ENCODE measurements at regions not wholly inside any gene's neighbourhood (a gene's known extent, or its start where the extent isn't known, plus 50 kb on each side); places are given as distances from the start of the nearest gene placed in this dataset.

- Mint-ChIP-seq H3K9me3 (peaks cover 3% of the 10 kb centered on the region), H3K4me1 (ENCODE audit: low read depth) (no peaks in the 10 kb centered on the region), H3K36me3 (ENCODE audit: insufficient read depth) (no peaks in the 10 kb centered on the region), H3K4me3 (no peak overlapping the region), H3K27me3 (ENCODE audit: low read depth) (peaks cover 4% of the 10 kb centered on the region)
- ATAC-seq (no peak), DNase-seq (no peak)
Measured at GRCh38 chr10:124279298-124279697, 139.4 kb downstream of the OAT start.

- H3K4me1 Mint-ChIP-seq (ENCODE audit: low read depth) = no peaks in the 10 kb centered on the region
- no peak overlapping the region for H3K4me3 Mint-ChIP-seq
- H3K9me3 Mint-ChIP-seq = peaks cover 8% of the 10 kb centered on the region
- no peak for ATAC-seq
- peaks cover 4% of the 10 kb centered on the region for H3K27me3 Mint-ChIP-seq (ENCODE audit: low read depth)
- no peaks in the 10 kb centered on the region for H3K36me3 Mint-ChIP-seq (ENCODE audit: insufficient read depth)
- no peak for DNase-seq
Measured at GRCh38 chr10:124278356-124278755, 140.4 kb downstream of the OAT start.

- ATAC-seq (no peak), DNase-seq (no peak)
- H3K36me3 Mint-ChIP-seq (ENCODE audit: insufficient read depth) = no peaks in the 10 kb centered on the region
- no peak overlapping the region for H3K4me3 Mint-ChIP-seq
- H3K27me3 Mint-ChIP-seq (ENCODE audit: low read depth) = peaks cover 15% of the 10 kb centered on the region
- no peaks in the 10 kb centered on the region for H3K4me1 Mint-ChIP-seq (ENCODE audit: low read depth)
- peaks cover 27% of the 10 kb centered on the region for H3K9me3 Mint-ChIP-seq
Measured at GRCh38 chr10:124273141-124273540, 145.6 kb downstream of the OAT start.

- ATAC-seq = no peak
- Mint-ChIP-seq H3K9me3 (peaks cover 27% of the 10 kb centered on the region), H3K36me3 (ENCODE audit: insufficient read depth) (no peaks in the 10 kb centered on the region), H3K4me3 (no peak overlapping the region), H3K4me1 (ENCODE audit: low read depth) (no peaks in the 10 kb centered on the region), H3K27me3 (ENCODE audit: low read depth) (peaks cover 11% of the 10 kb centered on the region)
- no peak for DNase-seq
Measured at GRCh38 chr10:124271676-124272075, 147.0 kb downstream of the OAT start.

- peaks cover 27% of the 10 kb centered on the region for H3K9me3 Mint-ChIP-seq
- ATAC-seq (no peak), DNase-seq (no peak)
- H3K4me3 Mint-ChIP-seq = no peak overlapping the region
- peaks cover 12% of the 10 kb centered on the region for H3K27me3 Mint-ChIP-seq (ENCODE audit: low read depth)
- H3K4me1 Mint-ChIP-seq (ENCODE audit: low read depth) = no peaks in the 10 kb centered on the region
- H3K36me3 Mint-ChIP-seq (ENCODE audit: insufficient read depth) = no peaks in the 10 kb centered on the region
Measured at GRCh38 chr10:124270530-124271327, 148.0 kb downstream of the OAT start.

GRCh38 chr10:124268976-124269375, 149.7 kb downstream of the OAT start:
- H3K4me3 Mint-ChIP-seq = no peak overlapping the region
- no peaks in the 10 kb centered on the region for H3K4me1 Mint-ChIP-seq (ENCODE audit: low read depth)
- peaks cover 14% of the 10 kb centered on the region for H3K27me3 Mint-ChIP-seq (ENCODE audit: low read depth)
- H3K36me3 Mint-ChIP-seq (ENCODE audit: insufficient read depth) = no peaks in the 10 kb centered on the region
- DNase-seq (no peak), ATAC-seq (no peak)
- H3K9me3 Mint-ChIP-seq = peaks cover 22% of the 10 kb centered on the region

- H3K36me3 Mint-ChIP-seq (ENCODE audit: insufficient read depth) = no peaks in the 10 kb centered on the region
- H3K27me3 Mint-ChIP-seq (ENCODE audit: low read depth) = peaks cover 14% of the 10 kb centered on the region
- no peaks in the 10 kb centered on the region for H3K4me1 Mint-ChIP-seq (ENCODE audit: low read depth)
- no peak for DNase-seq
- no peak overlapping the region for H3K4me3 Mint-ChIP-seq
- no peak for ATAC-seq
- peaks cover 15% of the 10 kb centered on the region for H3K9me3 Mint-ChIP-seq
Measured at GRCh38 chr10:124267911-124268549, 150.7 kb downstream of the OAT start.

- DNase-seq (no peak), ATAC-seq (no peak)
- peaks cover 14% of the 10 kb centered on the region for H3K27me3 Mint-ChIP-seq (ENCODE audit: low read depth)
- no peaks in the 10 kb centered on the region for H3K36me3 Mint-ChIP-seq (ENCODE audit: insufficient read depth)
- H3K4me1 Mint-ChIP-seq (ENCODE audit: low read depth) = no peaks in the 10 kb centered on the region
- H3K4me3 Mint-ChIP-seq = no peak overlapping the region
- peaks cover 9% of the 10 kb centered on the region for H3K9me3 Mint-ChIP-seq
Measured at GRCh38 chr10:124267231-124267885, 151.4 kb downstream of the OAT start.

GRCh38 chr10:124266468-124267230, 152.1 kb downstream of the OAT start:
- ATAC-seq (no peak), DNase-seq (no peak)
- Mint-ChIP-seq H3K27me3 (ENCODE audit: low read depth) (peaks cover 14% of the 10 kb centered on the region), H3K4me1 (ENCODE audit: low read depth) (no peaks in the 10 kb centered on the region), H3K4me3 (no peak overlapping the region), H3K9me3 (peaks cover 1% of the 10 kb centered on the region), H3K36me3 (ENCODE audit: insufficient read depth) (no peaks in the 10 kb centered on the region)

GRCh38 chr10:124265776-124266467, 152.8 kb downstream of the OAT start:
- no peak for ATAC-seq
- no peak for DNase-seq
- H3K27me3 Mint-ChIP-seq (ENCODE audit: low read depth) = peaks cover 14% of the 10 kb centered on the region
- H3K9me3 Mint-ChIP-seq = no peaks in the 10 kb centered on the region
- H3K36me3 Mint-ChIP-seq (ENCODE audit: insufficient read depth) = no peaks in the 10 kb centered on the region
- H3K4me1 Mint-ChIP-seq (ENCODE audit: low read depth) = no peaks in the 10 kb centered on the region
- H3K4me3 Mint-ChIP-seq = no peak overlapping the region

GRCh38 chr10:124265391-124265745, 153.4 kb downstream of the OAT start:
- H3K4me3 Mint-ChIP-seq = no peak overlapping the region
- no peaks in the 10 kb centered on the region for H3K4me1 Mint-ChIP-seq (ENCODE audit: low read depth)
- H3K9me3 Mint-ChIP-seq = no peaks in the 10 kb centered on the region
- ATAC-seq (no peak), DNase-seq (no peak)
- no peaks in the 10 kb centered on the region for H3K36me3 Mint-ChIP-seq (ENCODE audit: insufficient read depth)
- peaks cover 12% of the 10 kb centered on the region for H3K27me3 Mint-ChIP-seq (ENCODE audit: low read depth)

- peaks cover 7% of the 10 kb centered on the region for H3K27me3 Mint-ChIP-seq (ENCODE audit: low read depth)
Measured at GRCh38 chr10:124264711-124265390, 153.9 kb downstream of the OAT start.

GRCh38 chr10:124264271-124264670, 154.5 kb downstream of the OAT start:
- no peaks in the 10 kb centered on the region for H3K4me1 Mint-ChIP-seq (ENCODE audit: low read depth)
- no peaks in the 10 kb centered on the region for H3K9me3 Mint-ChIP-seq
- peaks cover 7% of the 10 kb centered on the region for H3K27me3 Mint-ChIP-seq (ENCODE audit: low read depth)
- DNase-seq = no peak
- no peak overlapping the region for H3K4me3 Mint-ChIP-seq
- no peak for ATAC-seq
- H3K36me3 Mint-ChIP-seq (ENCODE audit: insufficient read depth) = no peaks in the 10 kb centered on the region

More at GRCh38 chr10:124264711-124265390, 153.9 kb downstream of the OAT start:
- H3K4me3 Mint-ChIP-seq = no peak overlapping the region
- H3K4me1 Mint-ChIP-seq (ENCODE audit: low read depth) = no peaks in the 10 kb centered on the region
- DNase-seq (no peak), ATAC-seq (no peak)
- no peaks in the 10 kb centered on the region for H3K9me3 Mint-ChIP-seq
- H3K36me3 Mint-ChIP-seq (ENCODE audit: insufficient read depth) = no peaks in the 10 kb centered on the region
